GM12878 (cell line): ENCODE measurements at regions not wholly inside any gene's neighbourhood (a gene's known extent, or its start where the extent isn't known, plus 50 kb on each side); places are given as distances from the start of the nearest gene placed in this dataset.

Source experiments
- ATAC-seq: fragments of 200-7000 bp; cut with Tn5 transposase; 3 replicates; pipeline ENCODE4 v1.9.1; 2020; ENCODE audit warnings: mild to moderate bottlenecking, moderate library complexity
- BruUV-seq: library from RNA; stranded (reverse); fragments of 400-500 nt; replicated peaks from 2 replicates; lab custom pipeline; 2021; lab: Mats Ljungman, UMichigan
- CTCF ChIA-PET: fragments of 300-600 bp; sonication (Branson Sonifier 250); formaldehyde crosslinking; extraction: SDS; loops from one replicate; lab custom pipeline; 2021; ENCODE audit warnings: inconsistent platforms; lab: Yijun Ruan, JAX
- POLR2A ChIA-PET: fragments of 350-600 bp; formaldehyde crosslinking; extraction: SDS; loops from one replicate; lab custom pipeline; 2021; ENCODE audit warnings: inconsistent platforms; lab: Charles Lee
- RAD21 ChIA-PET: fragments of 300-600 bp; sonication (Branson Sonifier 250); formaldehyde crosslinking; loops from one replicate; lab custom pipeline; 2023; ENCODE audit warnings: antibody characterized with exemption; ENCODE audit not compliant: unreplicated experiment; lab: Charles Lee
- SMC1A ChIA-PET: fragments of 300-600 bp; sonication (Branson Sonifier 250); formaldehyde crosslinking; loops from one replicate; lab custom pipeline; 2023; ENCODE audit not compliant: unreplicated experiment, uncharacterized antibody; lab: Charles Lee
- DNase-seq: peaks from one replicate; pipeline ENCODE4 v3.0.0-alpha.2; 2011; ENCODE audit warnings: low read depth, low spot score
- FAIRE-seq: peaks from 3 replicates; lab custom pipeline; 2011; peaks lifted over from hg19 to GRCh38; lab: Jason Lieb, UNC
- H2AFZ ChIP-seq: 2 replicates; pipeline ENCODE4 v1.6.0; 2011; ENCODE audit warnings: low read depth, low read length, control low read depth; ENCODE audit not compliant: control insufficient read depth
- H3K27ac ChIP-seq: 2 replicates; pipeline ENCODE4 v1.5.1; 2011; ENCODE audit warnings: control low read depth; ENCODE audit not compliant: control insufficient read depth, insufficient read depth
- H3K27me3 ChIP-seq, 2 experiments: replicated peaks in 1 of 2; 2 replicates each; pipeline versions ENCODE4 v1.6.0 to v1.6.1; 2011; ENCODE audit warnings: low read length in 1 of 2; ENCODE audit not compliant: control insufficient read depth in 2 of 2, insufficient read depth in 2 of 2
- H3K36me3 ChIP-seq, 2 experiments: 2 replicates each; pipeline ENCODE4 v1.5.1; 2011; ENCODE audit warnings: low read length in 1 of 2; ENCODE audit not compliant: control insufficient read depth in 2 of 2, insufficient read depth in 2 of 2
- H3K4me1 ChIP-seq: 2 replicates; pipeline ENCODE4 v1.6.1; 2011; ENCODE audit warnings: mild to moderate bottlenecking, low read length, moderate library complexity, mixed read lengths; ENCODE audit not compliant: control insufficient read depth, insufficient read depth
- H3K4me2 ChIP-seq: 2 replicates; pipeline ENCODE4 v1.6.0; 2011; ENCODE audit warnings: control low read depth; ENCODE audit not compliant: control insufficient read depth, insufficient read depth
- H3K4me3 ChIP-seq: fragments of 200-600 bp; sonication (generic); 2 replicates; pipeline ENCODE4 v1.5.1; 2016
- H3K79me2 ChIP-seq: 2 replicates; pipeline ENCODE4 v1.6.0; 2011; ENCODE audit warnings: low read length; ENCODE audit not compliant: control insufficient read depth, insufficient read depth
- H3K9ac ChIP-seq: 2 replicates; pipeline ENCODE4 v1.8.0; 2011; ENCODE audit warnings: low read length, control low read depth, mixed read lengths; ENCODE audit not compliant: control insufficient read depth, insufficient read depth
- H3K9me3 ChIP-seq: replicated peaks from 3 replicates; pipeline ENCODE4 v1.5.1; 2011; ENCODE audit warnings: mild to moderate bottlenecking, low read length; ENCODE audit not compliant: control insufficient read depth, insufficient read depth
- H4K20me1 ChIP-seq: 2 replicates; pipeline ENCODE4 v1.6.0; 2011; ENCODE audit not compliant: control insufficient read depth, insufficient read depth
- CEBPZ ChIP-seq: fragments of 150-350 bp; IDR thresholded peaks from 2 replicates; pipeline ENCODE4 v1.6.1; 2016; ENCODE audit warnings: low read depth, low read length
- EGR1 ChIP-seq, 2 experiments: IDR thresholded peaks; 1 replicate in 1 of 2; 2 replicates in 1 of 2; pipeline ENCODE4 v1.6.1; 2011 to 2012; ENCODE audit warnings: low read depth in 2 of 2, low read length in 2 of 2, borderline replicate concordance in 1 of 2, mild to moderate bottlenecking in 1 of 2, moderate library complexity in 1 of 2
- MTA2 ChIP-seq: fragments of 450-650 bp; IDR thresholded peaks from 2 replicates; pipeline ENCODE4 v1.6.1; 2016; ENCODE audit warnings: low read depth, mild to moderate bottlenecking, moderate library complexity
- NBN ChIP-seq: fragments of 450-650 bp; IDR thresholded peaks from 2 replicates; pipeline ENCODE4 v1.6.1; 2016
- WGBS: methylation state at CpG from one replicate; pipeline ENCODE4 v1.1.6; 2016; ENCODE audit warnings: low lambda C conversion rate; ENCODE audit not compliant: insufficient replicate concordance, insufficient coverage; ENCODE audit errors: missing lambda C conversion rate; 5-methylcytosine and 5-hydroxymethylcytosine counted together
- in situ Hi-C: fragments of 300-500 bp; cut with MboI; formaldehyde crosslinking; loops from 9 replicates; pipeline ENCODE4 v1.14.3; 2018; ENCODE audit warnings: mixed read lengths
- intact Hi-C: fragments of 100-400 bp; cut with micrococcal nuclease; formaldehyde crosslinking; loops from one replicate; pipeline ENCODE4 v1.14.2; 2022; ENCODE audit not compliant: unreplicated experiment

- TF ChIP-seq CEBPZ (no peak), NBN (no peak)
Measured at GRCh38 chr21:36584980-36585940, 105.3 kb upstream of the CLDN14 start (continued).

- in situ Hi-C loops (no loop called here), intact Hi-C loops (loop anchor here (5.0 kb wide), 1 partner anchor 45 kb away; no protein-coding TSS in a partner anchor)
- Histone ChIP-seq H3K4me3 (no peak overlapping the region), H3K27me3 (no peaks in the 10 kb centered on the region), H3K9ac (no peak overlapping the region), H3K27ac (no peak overlapping the region), H3K36me3 (no peaks in the 10 kb centered on the region), H3K4me1 (peaks cover 5% of the 10 kb centered on the region), H3K4me2 (no peak overlapping the region), H3K9me3 (no peaks in the 10 kb centered on the region), H2AFZ (no peak overlapping the region), H4K20me1 (no peaks in the 10 kb centered on the region), H3K79me2 (no peaks in the 10 kb centered on the region)
- 64% methylated on average over 8 of the region's 8 CpGs for WGBS
- DNase-seq (no peak), FAIRE-seq (no peak), ATAC-seq (no peak)
- ChIA-PET CTCF (interaction anchor here (0.8 to 6.1 kb wide), 9 partner anchors 12 to 168 kb away, joined by 3 to 86 read pairs (median 6); no protein-coding TSS in a partner anchor), POLR2A (interaction anchor here (0.6 to 0.7 kb wide), 2 partner anchors 82 to 86 kb away, joined by 3 to 5 read pairs; no protein-coding TSS in a partner anchor), SMC1A (interaction anchor here (2.1 to 6.4 kb wide), 3 partner anchors 39 to 165 kb away, joined by 5 to 82 read pairs (median 6); no protein-coding TSS in a partner anchor), RAD21 (interaction anchor here (0.6 to 3.3 kb wide), 5 partner anchors 82 to 445 kb away, joined by 3 to 26 read pairs (median 3); no protein-coding TSS in a partner anchor)
- BruUV-seq, result no TSS peak
- TF ChIP-seq MTA2 (no peak), EGR1 (IDR thresholded peaks at IDR 0.05; ENCODE audit: borderline replicate concordance in 1 of 2, low read depth in 2 of 2, low read length in 2 of 2) (no peak)
Measured at GRCh38 chr21:36587388-36587787, 107.5 kb upstream of the CLDN14 start.
